ENCODE measurements at regions not wholly inside any gene's neighbourhood (a gene's known extent, or its start where the extent isn't known, plus 50 kb on each side); places are given as distances from the start of the nearest gene placed in this dataset.

DNA sequence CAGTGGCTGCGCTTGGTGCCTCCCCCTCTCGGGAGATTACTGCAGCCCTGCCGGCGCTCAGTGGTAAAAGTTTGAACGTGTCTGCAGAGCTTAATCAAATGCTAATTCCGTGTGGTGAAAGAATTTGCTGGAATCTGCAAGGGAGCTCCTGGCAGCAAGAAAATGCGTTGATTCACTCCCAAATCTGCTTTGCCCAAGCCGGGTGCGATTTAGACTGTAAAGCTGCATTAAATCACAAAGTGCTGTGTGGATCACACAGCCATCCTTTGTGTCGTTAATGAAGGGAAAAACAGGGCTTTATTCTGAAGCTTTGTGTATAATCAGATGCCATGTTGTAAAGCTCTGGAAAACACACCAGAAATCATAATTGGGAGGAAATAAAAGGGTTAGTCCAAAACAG is 444.1 kb downstream of the BCOR start:
- Histone ChIP-seq H3K27me3 (ENCODE audit: control insufficient read depth, extremely low read depth, insufficient read depth, low read length) (peaks cover 21% of the 10 kb centered on the region), H2AFZ (ENCODE audit: control insufficient read depth, low read length) (no peak overlapping the region), H3K9ac (ENCODE audit: control insufficient read depth, extremely low read depth, insufficient read depth, low read length) (no peak overlapping the region), H4K20me1 (ENCODE audit: control insufficient read depth, extremely low read depth, insufficient read depth, low read length) (no peaks in the 10 kb centered on the region), H3K4me3 (ENCODE audit: control insufficient read depth in 2 of 3, extremely low read depth in 1 of 3, insufficient read depth in 2 of 3, low read depth in 1 of 3, low read length in 3 of 3) (no peak overlapping the region), H3K27ac (ENCODE audit: control insufficient read depth, insufficient read depth, low read length) (no peak overlapping the region), H3K36me3 (ENCODE audit: control insufficient read depth in 2 of 2, extremely low read depth in 1 of 2, insufficient read depth in 2 of 2, low read length in 2 of 2) (no peaks in the 10 kb centered on the region), H3K4me1 (ENCODE audit: control insufficient read depth, extremely low read depth, insufficient read depth, low read length) (no peaks in the 10 kb centered on the region), H3K9me1 (ENCODE audit: control insufficient read depth, extremely low read depth, insufficient read depth, low read length) (no peaks in the 10 kb centered on the region), H3K9me3 (ENCODE audit: control insufficient read depth, low read depth, low read length) (no peaks in the 10 kb centered on the region), H3K4me2 (ENCODE audit: control insufficient read depth, extremely low read depth, insufficient read depth, low read depth, low read length) (no peak overlapping the region), H3K79me2 (ENCODE audit: control insufficient read depth, insufficient read depth, low read length) (no peaks in the 10 kb centered on the region)
- TF ChIP-seq EZH2 (IDR thresholded peaks at IDR 0.05; ENCODE audit: low read length) (no peak), CTCF (optimal IDR thresholded peaks at IDR 0.05 in 1 of 3, IDR thresholded peaks at IDR 0.05 in 1 of 3, conservative IDR thresholded peaks at IDR 0.05 in 1 of 3; ENCODE audit: extremely low read depth in 1 of 3, insufficient read depth in 2 of 3, low read length in 3 of 3) (no peak)
- DNase-seq (ENCODE audit: low read depth, low spot score): no peak
- FAIRE-seq: no peak
- dilution Hi-C loops (cut with MboI; ENCODE audit: extremely low pct_ligation_motif_present, low sequenced_read_pairs): no loop called here

DNA sequence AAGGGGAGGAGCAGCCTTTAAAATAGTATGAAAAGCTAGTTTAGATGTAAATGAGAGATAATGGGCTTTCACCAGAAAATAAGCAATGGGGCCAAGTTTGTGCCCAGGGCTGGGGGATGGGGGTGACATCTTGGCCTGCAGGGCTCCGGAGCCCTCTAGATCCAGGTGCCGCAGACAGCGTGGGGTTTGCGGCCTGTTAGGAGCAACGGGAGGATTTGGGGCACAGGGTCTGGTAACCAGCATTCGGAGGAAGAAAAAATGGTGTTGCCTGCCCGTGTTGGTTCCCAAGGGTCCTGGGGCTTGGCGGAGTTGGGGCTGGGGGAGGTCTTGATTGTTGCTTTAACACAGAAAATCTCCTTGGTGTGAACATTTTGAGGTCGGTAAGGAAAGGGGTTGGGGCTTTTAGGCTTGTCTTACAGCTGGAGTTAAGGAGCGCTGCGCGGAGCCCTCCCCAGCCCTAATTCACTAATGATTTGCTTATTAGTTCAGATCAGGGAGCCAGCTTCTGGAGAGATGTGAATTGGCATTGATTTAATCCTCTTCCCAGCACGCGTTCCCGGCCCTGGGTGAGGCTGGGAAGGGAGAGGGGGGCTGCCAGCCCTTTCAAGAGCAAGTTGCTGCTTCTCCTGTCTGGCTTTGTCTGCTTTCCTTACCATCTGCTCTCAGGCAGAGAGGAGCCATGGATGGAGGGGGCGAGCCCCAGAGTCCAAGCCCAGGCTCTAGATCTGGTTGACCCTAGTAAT is 443.4 kb downstream of the BCOR start:
- H3K4me3 ChIP-seq (ENCODE audit: control insufficient read depth in 2 of 3, extremely low read depth in 1 of 3, insufficient read depth in 2 of 3, low read depth in 1 of 3, low read length in 3 of 3): no peak overlapping the region
- FAIRE-seq (no peak), DNase-seq (ENCODE audit: low read depth, low spot score) (no peak)
- no peak overlapping the region for H3K9ac ChIP-seq (ENCODE audit: control insufficient read depth, extremely low read depth, insufficient read depth, low read length)
- no peaks in the 10 kb centered on the region for H3K9me3 ChIP-seq (ENCODE audit: control insufficient read depth, low read depth, low read length)
- TF ChIP-seq CTCF (optimal IDR thresholded peaks at IDR 0.05 in 1 of 3, IDR thresholded peaks at IDR 0.05 in 1 of 3, conservative IDR thresholded peaks at IDR 0.05 in 1 of 3; ENCODE audit: extremely low read depth in 1 of 3, insufficient read depth in 2 of 3, low read length in 3 of 3): no peak
- TF ChIP-seq EZH2 (IDR thresholded peaks at IDR 0.05; ENCODE audit: low read length): no peak
- no peak overlapping the region for H3K27ac ChIP-seq (ENCODE audit: control insufficient read depth, insufficient read depth, low read length)
- H4K20me1 ChIP-seq (ENCODE audit: control insufficient read depth, extremely low read depth, insufficient read depth, low read length): no peaks in the 10 kb centered on the region
- no peak overlapping the region for H3K4me2 ChIP-seq (ENCODE audit: control insufficient read depth, extremely low read depth, insufficient read depth, low read depth, low read length)
- no peaks in the 10 kb centered on the region for H3K79me2 ChIP-seq (ENCODE audit: control insufficient read depth, insufficient read depth, low read length)
- dilution Hi-C loops (cut with MboI; ENCODE audit: extremely low pct_ligation_motif_present, low sequenced_read_pairs): no loop called here
- no peak overlapping the region for H2AFZ ChIP-seq (ENCODE audit: control insufficient read depth, low read length)
- peaks cover 21% of the 10 kb centered on the region for H3K27me3 ChIP-seq (ENCODE audit: control insufficient read depth, extremely low read depth, insufficient read depth, low read length)
- no peaks in the 10 kb centered on the region for H3K9me1 ChIP-seq (ENCODE audit: control insufficient read depth, extremely low read depth, insufficient read depth, low read length)
- no peaks in the 10 kb centered on the region for H3K36me3 ChIP-seq (ENCODE audit: control insufficient read depth in 2 of 2, extremely low read depth in 1 of 2, insufficient read depth in 2 of 2, low read length in 2 of 2)
- H3K4me1 ChIP-seq (ENCODE audit: control insufficient read depth, extremely low read depth, insufficient read depth, low read length): no peaks in the 10 kb centered on the region

Measured in keratinocyte (primary cell).